ENCODE measurements at regions not wholly inside any gene's neighbourhood (a gene's known extent, or its start where the extent isn't known, plus 50 kb on each side); places are given as distances from the start of the nearest gene placed in this dataset.

DNA sequence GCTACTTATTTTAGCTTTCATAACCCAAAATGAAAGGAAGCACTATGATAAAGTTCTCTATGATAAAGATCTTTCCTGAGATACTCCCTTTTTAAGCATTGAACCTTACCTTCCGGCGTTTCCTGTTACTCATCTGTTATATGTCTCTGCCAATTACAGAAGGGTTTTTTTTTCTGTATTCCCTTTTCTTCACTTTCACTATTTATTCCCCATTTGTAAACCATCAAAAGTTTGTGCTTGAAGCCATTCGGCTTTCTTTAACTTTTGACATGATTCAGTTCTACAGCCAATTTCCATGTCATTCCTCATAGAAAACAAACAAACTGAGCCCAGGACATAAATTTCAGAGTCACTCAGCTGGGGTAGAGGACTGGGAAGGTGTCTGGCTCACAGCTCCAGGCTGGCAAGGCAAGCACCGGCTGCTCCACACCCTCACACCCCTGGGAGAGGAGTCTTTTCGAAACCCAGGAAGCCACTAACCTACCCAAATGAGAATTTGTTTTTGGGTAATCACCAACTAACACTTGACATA is 429.4 kb upstream of the TRIB2 start:
- Histone ChIP-seq H3K27me3 (ENCODE audit: control insufficient read depth, insufficient read depth, low read length) (no peaks in the 10 kb centered on the region), H3K9me3 (ENCODE audit: control insufficient read depth, insufficient read depth, low read depth, low read length) (no peaks in the 10 kb centered on the region), H3K4me1 (ENCODE audit: control insufficient read depth, insufficient read depth, low read length) (0 out of 2 replicates have a peak, but pooled peaks cover 3% of the 10 kb centered on the region), H3K27ac (ENCODE audit: low read length) (no peak overlapping the region; the same call in 1 of the 2 replicates), H3K36me3 (ENCODE audit: control insufficient read depth, insufficient read depth, low read length) (no peaks in the 10 kb centered on the region), H3K4me3 (ENCODE audit: low read depth in 2 of 2, low read length in 2 of 2) (no peak overlapping the region)
- ChIA-PET CTCF (no interaction called here), POLR2A (no interaction called here)
- no peak for DNase-seq (ENCODE audit: low read depth, low spot score)
- no peak for TF ChIP-seq SIN3A (IDR thresholded peaks at IDR 0.05; ENCODE audit: borderline replicate concordance, insufficient read depth, low read depth, low read length)
- TF ChIP-seq POLR2AphosphoS5 (IDR thresholded peaks at IDR 0.05; ENCODE audit: low read depth, low read length) = no peak
- TF ChIP-seq TCF7L2 (IDR thresholded peaks at IDR 0.05; ENCODE audit: low read depth, low read length) = no peak
- TF ChIP-seq, protein P1, sequence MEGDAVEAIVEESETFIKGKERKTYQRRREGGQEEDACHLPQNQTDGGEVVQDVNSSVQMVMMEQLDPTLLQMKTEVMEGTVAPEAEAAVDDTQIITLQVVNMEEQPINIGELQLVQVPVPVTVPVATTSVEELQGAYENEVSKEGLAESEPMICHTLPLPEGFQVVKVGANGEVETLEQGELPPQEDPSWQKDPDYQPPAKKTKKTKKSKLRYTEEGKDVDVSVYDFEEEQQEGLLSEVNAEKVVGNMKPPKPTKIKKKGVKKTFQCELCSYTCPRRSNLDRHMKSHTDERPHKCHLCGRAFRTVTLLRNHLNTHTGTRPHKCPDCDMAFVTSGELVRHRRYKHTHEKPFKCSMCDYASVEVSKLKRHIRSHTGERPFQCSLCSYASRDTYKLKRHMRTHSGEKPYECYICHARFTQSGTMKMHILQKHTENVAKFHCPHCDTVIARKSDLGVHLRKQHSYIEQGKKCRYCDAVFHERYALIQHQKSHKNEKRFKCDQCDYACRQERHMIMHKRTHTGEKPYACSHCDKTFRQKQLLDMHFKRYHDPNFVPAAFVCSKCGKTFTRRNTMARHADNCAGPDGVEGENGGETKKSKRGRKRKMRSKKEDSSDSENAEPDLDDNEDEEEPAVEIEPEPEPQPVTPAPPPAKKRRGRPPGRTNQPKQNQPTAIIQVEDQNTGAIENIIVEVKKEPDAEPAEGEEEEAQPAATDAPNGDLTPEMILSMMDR (IDR thresholded peaks at IDR 0.05) = no peak
- TF ChIP-seq, protein P2, sequence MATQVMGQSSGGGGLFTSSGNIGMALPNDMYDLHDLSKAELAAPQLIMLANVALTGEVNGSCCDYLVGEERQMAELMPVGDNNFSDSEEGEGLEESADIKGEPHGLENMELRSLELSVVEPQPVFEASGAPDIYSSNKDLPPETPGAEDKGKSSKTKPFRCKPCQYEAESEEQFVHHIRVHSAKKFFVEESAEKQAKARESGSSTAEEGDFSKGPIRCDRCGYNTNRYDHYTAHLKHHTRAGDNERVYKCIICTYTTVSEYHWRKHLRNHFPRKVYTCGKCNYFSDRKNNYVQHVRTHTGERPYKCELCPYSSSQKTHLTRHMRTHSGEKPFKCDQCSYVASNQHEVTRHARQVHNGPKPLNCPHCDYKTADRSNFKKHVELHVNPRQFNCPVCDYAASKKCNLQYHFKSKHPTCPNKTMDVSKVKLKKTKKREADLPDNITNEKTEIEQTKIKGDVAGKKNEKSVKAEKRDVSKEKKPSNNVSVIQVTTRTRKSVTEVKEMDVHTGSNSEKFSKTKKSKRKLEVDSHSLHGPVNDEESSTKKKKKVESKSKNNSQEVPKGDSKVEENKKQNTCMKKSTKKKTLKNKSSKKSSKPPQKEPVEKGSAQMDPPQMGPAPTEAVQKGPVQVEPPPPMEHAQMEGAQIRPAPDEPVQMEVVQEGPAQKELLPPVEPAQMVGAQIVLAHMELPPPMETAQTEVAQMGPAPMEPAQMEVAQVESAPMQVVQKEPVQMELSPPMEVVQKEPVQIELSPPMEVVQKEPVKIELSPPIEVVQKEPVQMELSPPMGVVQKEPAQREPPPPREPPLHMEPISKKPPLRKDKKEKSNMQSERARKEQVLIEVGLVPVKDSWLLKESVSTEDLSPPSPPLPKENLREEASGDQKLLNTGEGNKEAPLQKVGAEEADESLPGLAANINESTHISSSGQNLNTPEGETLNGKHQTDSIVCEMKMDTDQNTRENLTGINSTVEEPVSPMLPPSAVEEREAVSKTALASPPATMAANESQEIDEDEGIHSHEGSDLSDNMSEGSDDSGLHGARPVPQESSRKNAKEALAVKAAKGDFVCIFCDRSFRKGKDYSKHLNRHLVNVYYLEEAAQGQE (IDR thresholded peaks at IDR 0.05; ENCODE audit: insufficient read depth in 1 of 2, low read depth in 2 of 2, low read length in 1 of 2) = no peak
- ATAC-seq = peak; percentile 80
- BruUV-seq (replicated peaks) = no TSS peak
- intact Hi-C loops (cut with micrococcal nuclease; ENCODE audit: unreplicated experiment) (no loop called here), in situ Hi-C loops (cut with HindIII; ENCODE audit: low pct_unique_long_range_greater_than_20kb, low sequenced_read_pairs) (loop anchor here (5.0 kb wide), 1 partner anchor 35 kb away; no protein-coding TSS in a partner anchor)

DNA sequence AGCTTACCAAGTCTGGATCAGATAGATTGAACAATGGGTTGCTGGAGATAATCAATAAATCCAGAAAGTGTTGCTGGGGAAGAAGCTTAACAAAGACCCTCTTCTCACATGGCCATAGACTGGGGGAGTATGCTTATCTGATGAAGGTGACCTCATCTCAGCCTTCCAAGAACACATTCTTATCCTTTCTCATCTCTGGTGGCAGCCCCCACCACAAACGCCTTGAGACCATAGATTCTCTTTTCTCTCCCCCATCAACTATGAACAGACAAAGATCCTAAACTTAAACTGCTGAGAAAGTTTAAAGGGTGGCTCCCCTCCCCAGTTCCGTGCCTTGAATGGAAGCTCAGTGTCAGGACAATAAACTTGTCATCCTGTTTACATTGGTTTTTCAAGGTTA is 428.7 kb upstream of the TRIB2 start:
- no peak overlapping the region for H3K27ac ChIP-seq (ENCODE audit: low read length)
- ChIA-PET CTCF (no interaction called here), POLR2A (no interaction called here)
- no peak overlapping the region for H3K4me3 ChIP-seq (ENCODE audit: low read depth in 2 of 2, low read length in 2 of 2)
- TF ChIP-seq SIN3A (IDR thresholded peaks at IDR 0.05; ENCODE audit: borderline replicate concordance, insufficient read depth, low read depth, low read length) = no peak
- no peak for TF ChIP-seq POLR2AphosphoS5 (IDR thresholded peaks at IDR 0.05; ENCODE audit: low read depth, low read length)
- TF ChIP-seq, protein P2 (IDR thresholded peaks at IDR 0.05; ENCODE audit: insufficient read depth in 1 of 2, low read depth in 2 of 2, low read length in 1 of 2) = no peak
- no peak for TF ChIP-seq TCF7L2 (IDR thresholded peaks at IDR 0.05; ENCODE audit: low read depth, low read length)
- TF ChIP-seq, protein P1 (IDR thresholded peaks at IDR 0.05) = no peak
- H3K27me3 ChIP-seq (ENCODE audit: control insufficient read depth, insufficient read depth, low read length) = no peaks in the 10 kb centered on the region
- no peaks in the 10 kb centered on the region for H3K9me3 ChIP-seq (ENCODE audit: control insufficient read depth, insufficient read depth, low read depth, low read length)
- intact Hi-C loops (cut with micrococcal nuclease; ENCODE audit: unreplicated experiment) = no loop called here
- ATAC-seq = no peak
- BruUV-seq (replicated peaks) = no TSS peak
- H3K4me1 ChIP-seq (ENCODE audit: control insufficient read depth, insufficient read depth, low read length) = 0 out of 2 replicates have a peak, but pooled peaks cover 3% of the 10 kb centered on the region
- in situ Hi-C loops (cut with HindIII; ENCODE audit: low pct_unique_long_range_greater_than_20kb, low sequenced_read_pairs) = loop anchor here (5.0 kb wide), 1 partner anchor 36 kb away; no protein-coding TSS in a partner anchor
- DNase-seq (ENCODE audit: low read depth, low spot score) = no peak
- no peaks in the 10 kb centered on the region for H3K36me3 ChIP-seq (ENCODE audit: control insufficient read depth, insufficient read depth, low read length)

All from Panc1 (cell line).